HL-60 (cell line): ENCODE measurements at regions not wholly inside any gene's neighbourhood (a gene's known extent, or its start where the extent isn't known, plus 50 kb on each side); places are given as distances from the start of the nearest gene placed in this dataset.

ENCODE experiments used
- DNase-seq, 2 experiments: peaks; one replicate each; pipeline ENCODE4 v3.0.0-alpha.2; 2010 to 2020; ENCODE audit warnings: low read depth in 1 of 2, low spot score in 1 of 2
- H3K27ac ChIP-seq: fragments of 250-450 bp; sonication (Bioruptor Pico); replicated peaks from 2 replicates; pipeline ENCODE4 v1.5.1; 2020; ENCODE audit warnings: mild to moderate bottlenecking, moderate library complexity
- H3K27me3 ChIP-seq: fragments of 250-450 bp; sonication (Bioruptor Pico); 2 replicates; pipeline ENCODE4 v1.5.1; 2021; ENCODE audit warnings: mild to moderate bottlenecking, moderate library complexity; ENCODE audit not compliant: insufficient read depth, poor library complexity, severe bottlenecking
- H3K4me3 ChIP-seq: replicated peaks from 2 replicates; pipeline ENCODE4 v1.5.1; 2011; ENCODE audit warnings: mild to moderate bottlenecking, control low read depth, low read length; ENCODE audit not compliant: insufficient read depth
- CTCF ChIP-seq: IDR thresholded peaks from one replicate; pipeline ENCODE4 v1.5.1; 2011; ENCODE audit warnings: low read length, control low read depth, inconsistent platforms; ENCODE audit not compliant: insufficient read depth
- GABPA ChIP-seq: IDR thresholded peaks from 2 replicates; pipeline ENCODE4 v1.6.1; 2012; ENCODE audit warnings: low read depth
- POLR2AphosphoS5 ChIP-seq: IDR thresholded peaks from 2 replicates; pipeline ENCODE4 v1.6.1; 2012; ENCODE audit warnings: low read depth
- REST ChIP-seq: IDR thresholded peaks from 2 replicates; pipeline ENCODE4 v1.6.1; 2012; ENCODE audit warnings: low read depth; ENCODE audit not compliant: insufficient replicate concordance
- SPI1 ChIP-seq: IDR thresholded peaks from 2 replicates; pipeline ENCODE4 v1.6.1; 2012; ENCODE audit warnings: low read depth, mild to moderate bottlenecking, borderline replicate concordance

GRCh38 chr2:201971531-201972228 is 62.0 kb upstream of the FZD7 start:
- DNase-seq: no peak
- Histone ChIP-seq H3K27me3 (no peaks in the 10 kb centered on the region), H3K4me3 (no peak overlapping the region), H3K27ac (no peak overlapping the region)
- TF ChIP-seq SPI1 (no peak), POLR2AphosphoS5 (no peak), REST (no peak), GABPA (no peak), CTCF (no peak)

DNA sequence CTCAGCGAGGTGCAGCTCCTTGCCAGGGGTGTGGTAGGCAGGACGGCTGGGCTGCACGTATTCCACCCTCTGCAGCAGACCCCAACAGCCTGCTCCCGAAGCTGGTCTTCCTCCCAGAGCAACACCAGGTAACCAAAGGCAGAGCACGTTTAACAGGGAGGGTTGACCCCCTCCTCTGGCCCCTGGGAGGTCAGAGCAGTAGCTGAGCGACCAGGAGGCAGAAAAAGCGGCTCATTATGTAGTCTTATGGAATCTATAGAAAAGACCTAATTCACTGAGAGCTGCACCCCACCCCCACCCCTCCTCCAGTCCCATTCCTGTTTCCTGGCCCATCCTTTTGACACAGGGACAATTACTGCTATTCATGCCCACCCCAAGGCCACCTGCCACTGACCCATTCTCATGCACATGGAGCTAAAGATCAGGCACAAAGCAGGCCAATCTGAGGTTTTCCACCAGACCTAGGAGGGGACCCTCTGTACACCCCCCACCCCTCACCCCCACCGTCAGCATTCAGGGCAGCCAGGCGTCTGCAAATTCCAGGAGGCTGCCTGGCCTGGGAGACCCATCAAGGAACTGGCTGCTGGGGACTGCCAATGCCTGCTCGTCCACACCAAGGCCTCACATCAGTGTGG is 60.9 kb upstream of the FZD7 start:
- no peak overlapping the region for H3K4me3 ChIP-seq
- no peak overlapping the region for H3K27ac ChIP-seq
- no peak for DNase-seq
- TF ChIP-seq REST: no peak
- no peak for TF ChIP-seq CTCF
- no peak for TF ChIP-seq GABPA
- no peak for TF ChIP-seq POLR2AphosphoS5
- TF ChIP-seq SPI1: no peak
- no peaks in the 10 kb centered on the region for H3K27me3 ChIP-seq

DNA sequence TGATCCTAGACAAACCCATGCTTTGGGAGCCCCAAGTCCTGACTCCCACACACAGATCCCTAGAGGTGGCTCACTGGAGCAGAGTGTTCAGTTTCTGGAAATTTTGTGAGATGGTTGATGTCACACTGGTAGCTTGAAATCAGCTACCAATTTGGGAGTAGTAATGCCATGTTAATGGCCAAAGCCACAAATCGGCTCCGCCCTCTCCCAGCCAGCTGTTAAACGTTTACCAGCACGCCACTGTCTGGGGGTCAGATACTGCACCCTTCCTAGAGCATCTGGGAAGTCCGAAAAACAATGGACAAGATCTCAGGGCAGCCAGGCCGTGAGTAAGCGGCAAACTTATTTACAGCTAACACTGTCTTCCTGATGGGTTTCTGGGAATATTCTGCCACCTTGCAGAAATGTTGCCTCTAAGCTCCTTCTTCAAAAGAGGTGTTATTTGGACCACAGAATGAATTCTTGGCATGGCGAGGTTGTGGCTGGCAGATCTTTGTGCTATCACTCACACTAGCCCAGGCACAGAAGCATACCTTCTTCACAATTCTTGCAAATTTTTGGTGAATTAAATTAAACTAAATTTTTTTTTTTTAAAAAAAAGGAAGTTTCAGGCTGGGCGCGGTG is 60.2 kb upstream of the FZD7 start:
- no peak overlapping the region for H3K4me3 ChIP-seq
- no peak overlapping the region for H3K27ac ChIP-seq
- TF ChIP-seq CTCF (no peak), REST (no peak), POLR2AphosphoS5 (no peak), GABPA (no peak), SPI1 (no peak)
- DNase-seq: no peak
- H3K27me3 ChIP-seq: no peaks in the 10 kb centered on the region
